NCI-H748 (cell line): ENCODE measurements at regions not wholly inside any gene's neighbourhood (a gene's known extent, or its start where the extent isn't known, plus 50 kb on each side); places are given as distances from the start of the nearest gene placed in this dataset.
"Not testable (repeated sequence)": the region's sequence is repeated elsewhere in the genome, so short reads cannot be mapped to it uniquely, and the experiment has no call there.

Source experiments
- DNase-seq: peaks from one replicate; lab custom pipeline; 2025; ENCODE audit not compliant: unreplicated experiment; lab: John Stamatoyannopoulos, UW

- no peak for DNase-seq
Measured at GRCh38 chr22:47402876-47403525, 640.6 kb downstream of the TBC1D22A start.

- DNase-seq = no peak
Measured at GRCh38 chr22:47401976-47402770, 639.7 kb downstream of the TBC1D22A start.

GRCh38 chr22:47401592-47401898 is 639.1 kb downstream of the TBC1D22A start:
- DNase-seq = no peak

- no peak for DNase-seq
Measured at GRCh38 chr22:47400701-47401591, 638.5 kb downstream of the TBC1D22A start.

GRCh38 chr22:47400131-47400530 is 637.7 kb downstream of the TBC1D22A start:
- DNase-seq = not testable (repeated sequence)

- no peak for DNase-seq
Measured at GRCh38 chr22:47398921-47399790, 636.7 kb downstream of the TBC1D22A start.

GRCh38 chr22:47398491-47398890 is 636.0 kb downstream of the TBC1D22A start:
- DNase-seq = no peak

GRCh38 chr22:47397673-47398072 is 635.2 kb downstream of the TBC1D22A start:
- DNase-seq = no peak

- DNase-seq = no peak
Measured at GRCh38 chr22:47396515-47396914, 634.1 kb downstream of the TBC1D22A start.

GRCh38 chr22:47396105-47396504 is 633.7 kb downstream of the TBC1D22A start:
- DNase-seq = peak; percentile 34

- peak; percentile 97 for DNase-seq
Measured at GRCh38 chr22:47395481-47395880, 633.0 kb downstream of the TBC1D22A start.

GRCh38 chr22:47394504-47395440 is 632.3 kb downstream of the TBC1D22A start:
- peak; percentile 79 for DNase-seq

GRCh38 chr22:47393191-47393590 is 630.7 kb downstream of the TBC1D22A start:
- no peak for DNase-seq

- no peak for DNase-seq
Measured at GRCh38 chr22:47392729-47393128, 630.3 kb downstream of the TBC1D22A start.

- no peak for DNase-seq
Measured at GRCh38 chr22:47392054-47392347, 629.6 kb downstream of the TBC1D22A start.

GRCh38 chr22:47391169-47392053 is 629.0 kb downstream of the TBC1D22A start:
- peak; percentile 14 for DNase-seq

GRCh38 chr22:47390026-47390970 is 627.8 kb downstream of the TBC1D22A start:
- no peak for DNase-seq

GRCh38 chr22:47389201-47389600 is 626.8 kb downstream of the TBC1D22A start:
- no peak for DNase-seq
